ENCODE measurements at regions not wholly inside any gene's neighbourhood (a gene's known extent, or its start where the extent isn't known, plus 50 kb on each side); places are given as distances from the start of the nearest gene placed in this dataset.

GRCh38 chr18:54769526-54770464 lies 58.5 kb upstream of the RAB27B start:
- no peak for DNase-seq (ENCODE audit: low spot score)

- DNase-seq (ENCODE audit: low spot score): no peak
These were observed 56.2 kb upstream of the RAB27B start for GRCh38 chr18:54772056-54772455.

GRCh38 chr18:54774423-54774822 lies 53.9 kb upstream of the RAB27B start:
- DNase-seq (ENCODE audit: low spot score): no peak

GRCh38 chr18:54774981-54775665 lies 53.2 kb upstream of the RAB27B start:
- DNase-seq (ENCODE audit: low spot score): no peak

- no peak for DNase-seq (ENCODE audit: low spot score)
These were observed 52.6 kb upstream of the RAB27B start for GRCh38 chr18:54775686-54776085.

- DNase-seq (ENCODE audit: low spot score): no peak
These were observed 51.8 kb upstream of the RAB27B start for GRCh38 chr18:54776282-54776977.

GRCh38 chr18:54777118-54777791 lies 51.0 kb upstream of the RAB27B start:
- DNase-seq (ENCODE audit: low spot score): no peak

- no peak for DNase-seq (ENCODE audit: low spot score)
These were observed 50.3 kb upstream of the RAB27B start for GRCh38 chr18:54777989-54778388.

Measured in HuH-7.5 (cell line).